Astrocyte (in vitro differentiated cells and primary cell): ENCODE measurements at regions not wholly inside any gene's neighbourhood (a gene's known extent, or its start where the extent isn't known, plus 50 kb on each side); places are given as distances from the start of the nearest gene placed in this dataset.

Source experiments
- DNase-seq: peaks from one replicate; pipeline ENCODE4 v3.0.0-alpha.2; 2010; ENCODE audit warnings: low read depth
- FAIRE-seq: peaks from 2 replicates; lab custom pipeline; 2011; peaks lifted over from hg19 to GRCh38; lab: Jason Lieb, UNC
- H2AFZ ChIP-seq: 2 replicates; pipeline ENCODE4 v1.6.0; 2012; ENCODE audit warnings: low read depth, low read length, inconsistent platforms
- H3K27ac ChIP-seq: 2 replicates; pipeline ENCODE4 v1.5.1; 2011; ENCODE audit warnings: low read depth, low read length, inconsistent platforms
- H3K27me3 ChIP-seq: 2 replicates; pipeline ENCODE4 v1.6.0; 2011; ENCODE audit warnings: low read length, inconsistent platforms; ENCODE audit not compliant: insufficient read depth
- H3K36me3 ChIP-seq: 2 replicates; pipeline ENCODE4 v1.5.1; 2011; ENCODE audit warnings: low read length, inconsistent platforms; ENCODE audit not compliant: insufficient read depth
- H3K4me1 ChIP-seq: 2 replicates; pipeline ENCODE4 v1.5.1; 2011; ENCODE audit warnings: low read length, inconsistent platforms; ENCODE audit not compliant: insufficient read depth
- H3K4me2 ChIP-seq: 2 replicates; pipeline ENCODE4 v1.6.0; 2012; ENCODE audit warnings: low read length, inconsistent platforms
- H3K4me3 ChIP-seq: 2 replicates; pipeline ENCODE4 v1.5.1; 2011; ENCODE audit warnings: low read depth, mild to moderate bottlenecking, low read length, inconsistent platforms; ENCODE audit not compliant: insufficient read depth
- H3K79me2 ChIP-seq: 2 replicates; pipeline ENCODE4 v1.6.0; 2012; ENCODE audit warnings: mild to moderate bottlenecking, low read length, inconsistent platforms; ENCODE audit not compliant: insufficient read depth
- H3K9ac ChIP-seq: 2 replicates; pipeline ENCODE4 v1.6.0; 2012; ENCODE audit warnings: mild to moderate bottlenecking, low read length, inconsistent platforms
- H3K9me3 ChIP-seq: 2 replicates; pipeline ENCODE4 v1.5.1; 2012; ENCODE audit warnings: low read depth, mild to moderate bottlenecking, low read length, inconsistent platforms; ENCODE audit not compliant: insufficient read depth
- H4K20me1 ChIP-seq: 2 replicates; pipeline ENCODE4 v1.6.0; 2012; ENCODE audit warnings: low read length, inconsistent platforms; ENCODE audit not compliant: insufficient read depth
- H3K27ac Mint-ChIP-seq: one replicate; pipeline ENCODE4 v1.8.0; 2021; ENCODE audit warnings: mild to moderate bottlenecking, mixed read lengths; ENCODE audit not compliant: unreplicated experiment
- H3K27me3 Mint-ChIP-seq: one replicate; pipeline ENCODE4 v1.8.0; 2021; ENCODE audit warnings: low read depth, mixed read lengths; ENCODE audit not compliant: unreplicated experiment
- H3K36me3 Mint-ChIP-seq: one replicate; pipeline ENCODE4 v1.8.0; 2021; ENCODE audit warnings: low read depth, mixed read lengths; ENCODE audit not compliant: unreplicated experiment
- H3K4me1 Mint-ChIP-seq: one replicate; pipeline ENCODE4 v1.8.0; 2021; ENCODE audit warnings: low read depth, mixed read lengths; ENCODE audit not compliant: unreplicated experiment
- H3K4me3 Mint-ChIP-seq: one replicate; pipeline ENCODE4 v1.8.0; 2021; ENCODE audit warnings: mild to moderate bottlenecking, moderate library complexity, mixed read lengths; ENCODE audit not compliant: unreplicated experiment
- H3K9me3 Mint-ChIP-seq: one replicate; pipeline ENCODE4 v1.8.0; 2021; ENCODE audit warnings: mild to moderate bottlenecking, mixed read lengths; ENCODE audit not compliant: unreplicated experiment
- CTCF ChIP-seq: IDR thresholded peaks from 2 replicates; pipeline ENCODE4 v1.5.1; 2011; ENCODE audit warnings: low read depth, mild to moderate bottlenecking, inconsistent platforms, low read length, moderate library complexity; ENCODE audit not compliant: insufficient read depth
- EZH2 ChIP-seq: IDR thresholded peaks from 2 replicates; pipeline ENCODE4 v1.6.1; 2012; ENCODE audit warnings: mild to moderate bottlenecking, low read length, inconsistent platforms; ENCODE audit not compliant: insufficient read depth

DNA sequence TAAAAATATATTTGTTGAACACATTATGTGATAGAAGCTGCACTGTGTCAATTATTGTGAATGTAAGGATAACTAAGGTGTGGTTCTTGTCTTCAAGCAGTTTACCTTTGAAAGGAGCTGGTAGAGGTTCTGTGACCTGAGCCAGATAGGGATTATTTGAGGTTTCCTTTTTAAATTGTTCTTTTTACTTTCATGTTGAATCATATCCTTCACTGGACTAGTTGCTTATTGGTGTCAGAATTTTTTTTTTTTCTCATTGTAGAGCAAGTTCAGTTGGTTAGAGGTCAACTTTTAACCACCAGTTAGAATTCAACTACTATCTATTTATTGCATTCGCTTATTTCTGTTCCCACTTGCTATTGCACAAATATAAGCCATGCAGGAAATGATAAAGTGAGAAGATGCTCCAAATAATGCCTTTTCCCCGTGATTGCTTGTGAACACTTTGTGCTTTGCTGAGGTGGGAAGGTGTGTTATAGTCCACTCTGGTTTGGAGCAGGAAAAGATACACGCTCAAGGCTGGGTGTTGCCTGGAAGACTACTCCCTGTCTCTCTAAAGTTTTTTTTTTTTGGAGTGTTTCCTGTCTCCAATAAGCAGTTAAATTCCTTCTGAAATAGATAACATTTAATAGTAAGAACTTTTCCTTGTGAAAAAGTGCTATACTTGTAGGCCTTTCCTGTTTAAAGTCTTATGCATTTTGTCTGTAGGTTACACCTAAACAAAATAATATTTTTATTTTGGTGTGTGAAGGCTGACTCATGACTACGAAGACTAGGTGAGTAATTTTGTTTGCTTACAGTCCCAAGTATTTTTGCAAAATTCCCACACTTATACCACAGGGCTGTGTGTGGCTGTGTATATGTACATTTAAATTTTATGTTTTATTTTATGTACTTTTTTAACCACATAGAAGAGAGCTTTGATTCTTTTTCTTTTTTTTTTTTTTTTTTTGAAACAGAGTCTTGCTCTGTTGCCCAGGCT is 83.8 kb upstream of the LCORL start:
- Mint-ChIP-seq H3K4me1 (peaks cover 11% of the 10 kb centered on the region), H3K4me3 (no peak overlapping the region), H3K36me3 (no peaks in the 10 kb centered on the region), H3K27ac (no peak overlapping the region), H3K9me3 (no peaks in the 10 kb centered on the region), H3K27me3 (no peaks in the 10 kb centered on the region)
- TF ChIP-seq CTCF: no peak
- no peak for TF ChIP-seq EZH2
- Histone ChIP-seq H3K79me2 (no peaks in the 10 kb centered on the region), H3K27me3 (no peaks in the 10 kb centered on the region), H3K36me3 (no peaks in the 10 kb centered on the region), H2AFZ (no peak overlapping the region), H4K20me1 (no peaks in the 10 kb centered on the region), H3K27ac (no peak overlapping the region), H3K4me1 (no peaks in the 10 kb centered on the region), H3K4me3 (no peak overlapping the region), H3K4me2 (no peak overlapping the region), H3K9ac (no peak overlapping the region), H3K9me3 (no peaks in the 10 kb centered on the region)
- no peak for FAIRE-seq
- no peak for DNase-seq

GRCh38 chr4:18103876-18104605 is 82.5 kb upstream of the LCORL start:
- Histone ChIP-seq H3K4me2 (no peak overlapping the region), H3K4me1 (no peaks in the 10 kb centered on the region), H2AFZ (no peak overlapping the region), H3K36me3 (no peaks in the 10 kb centered on the region), H3K27me3 (no peaks in the 10 kb centered on the region), H4K20me1 (no peaks in the 10 kb centered on the region), H3K79me2 (no peaks in the 10 kb centered on the region), H3K9ac (no peak overlapping the region), H3K4me3 (no peak overlapping the region), H3K27ac (no peak overlapping the region), H3K9me3 (no peaks in the 10 kb centered on the region)
- H3K27ac Mint-ChIP-seq: peak overlapping the region; percentile 70
- H3K9me3 Mint-ChIP-seq: no peaks in the 10 kb centered on the region
- TF ChIP-seq EZH2: no peak
- TF ChIP-seq CTCF: no peak
- DNase-seq (no peak), FAIRE-seq (no peak)
- no peaks in the 10 kb centered on the region for H3K36me3 Mint-ChIP-seq
- H3K27me3 Mint-ChIP-seq: no peaks in the 10 kb centered on the region
- H3K4me3 Mint-ChIP-seq: no peak overlapping the region
- peaks cover 11% of the 10 kb centered on the region for H3K4me1 Mint-ChIP-seq
